ENCODE measurements at regions not wholly inside any gene's neighbourhood (a gene's known extent, or its start where the extent isn't known, plus 50 kb on each side); places are given as distances from the start of the nearest gene placed in this dataset.

DNA sequence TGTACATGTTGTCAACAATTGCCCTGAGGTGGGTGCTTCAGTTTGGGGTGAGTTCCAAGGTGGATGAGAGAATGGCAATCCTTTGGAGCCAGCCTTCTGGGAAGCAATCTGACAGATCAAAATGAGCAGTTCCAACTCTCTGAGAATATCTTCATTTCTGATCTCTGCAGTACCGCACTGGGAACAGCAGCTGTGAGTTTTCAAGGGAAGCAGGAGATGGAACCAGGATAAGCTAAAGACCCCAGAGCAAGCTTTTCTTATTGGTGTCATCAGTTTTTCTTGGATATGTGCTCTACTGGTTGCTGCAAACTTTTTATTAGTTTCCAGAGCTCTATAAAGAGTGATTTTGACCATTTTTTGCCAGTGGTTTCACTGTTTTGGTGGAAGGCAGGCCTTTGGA is 94.7 kb downstream of the KCNJ12 start:
- TF ChIP-seq, protein P1, sequence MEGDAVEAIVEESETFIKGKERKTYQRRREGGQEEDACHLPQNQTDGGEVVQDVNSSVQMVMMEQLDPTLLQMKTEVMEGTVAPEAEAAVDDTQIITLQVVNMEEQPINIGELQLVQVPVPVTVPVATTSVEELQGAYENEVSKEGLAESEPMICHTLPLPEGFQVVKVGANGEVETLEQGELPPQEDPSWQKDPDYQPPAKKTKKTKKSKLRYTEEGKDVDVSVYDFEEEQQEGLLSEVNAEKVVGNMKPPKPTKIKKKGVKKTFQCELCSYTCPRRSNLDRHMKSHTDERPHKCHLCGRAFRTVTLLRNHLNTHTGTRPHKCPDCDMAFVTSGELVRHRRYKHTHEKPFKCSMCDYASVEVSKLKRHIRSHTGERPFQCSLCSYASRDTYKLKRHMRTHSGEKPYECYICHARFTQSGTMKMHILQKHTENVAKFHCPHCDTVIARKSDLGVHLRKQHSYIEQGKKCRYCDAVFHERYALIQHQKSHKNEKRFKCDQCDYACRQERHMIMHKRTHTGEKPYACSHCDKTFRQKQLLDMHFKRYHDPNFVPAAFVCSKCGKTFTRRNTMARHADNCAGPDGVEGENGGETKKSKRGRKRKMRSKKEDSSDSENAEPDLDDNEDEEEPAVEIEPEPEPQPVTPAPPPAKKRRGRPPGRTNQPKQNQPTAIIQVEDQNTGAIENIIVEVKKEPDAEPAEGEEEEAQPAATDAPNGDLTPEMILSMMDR (IDR thresholded peaks at IDR 0.05) = no peak
- no peak for TF ChIP-seq POLR2A (IDR thresholded peaks at IDR 0.05)

Data from heart left ventricle (tissue), 13 donors.